ENCODE measurements at regions not wholly inside any gene's neighbourhood (a gene's known extent, or its start where the extent isn't known, plus 50 kb on each side); places are given as distances from the start of the nearest gene placed in this dataset.
"Not testable (repeated sequence)": the region's sequence is repeated elsewhere in the genome, so short reads cannot be mapped to it uniquely, and the experiment has no call there.

DNA sequence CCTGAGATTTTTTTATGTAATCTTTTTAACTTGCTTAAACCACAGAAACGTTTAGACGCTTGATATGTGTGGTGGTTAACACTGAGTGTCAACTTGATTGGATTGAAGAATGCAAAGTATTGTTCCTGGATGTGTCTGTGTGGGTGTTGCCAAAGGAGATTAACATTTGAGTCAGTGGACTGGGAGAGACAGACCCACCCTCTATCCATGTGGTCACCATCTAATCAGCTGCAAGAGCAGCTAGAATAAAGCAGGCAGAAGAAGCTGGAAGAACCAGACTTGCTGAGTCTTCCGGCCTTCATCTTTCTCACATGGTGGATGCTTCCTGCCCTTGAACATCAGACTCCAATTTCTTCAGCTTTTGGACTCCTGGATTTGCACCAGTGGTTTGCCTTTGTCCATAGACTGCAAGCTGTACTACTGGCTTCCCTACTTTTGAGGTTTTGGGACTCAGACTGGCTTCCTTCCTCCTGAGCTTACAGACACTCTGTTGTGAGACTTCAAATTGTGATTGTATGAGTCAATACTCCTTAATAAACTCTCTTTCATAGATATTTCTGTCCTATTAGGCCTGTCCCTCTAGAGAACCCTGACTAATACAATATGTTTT, 816.0 kb upstream of the CDH9 start:
- in situ Hi-C loops (cut with HindIII; ENCODE audit: low sequenced_read_pairs) = no loop called here

DNA sequence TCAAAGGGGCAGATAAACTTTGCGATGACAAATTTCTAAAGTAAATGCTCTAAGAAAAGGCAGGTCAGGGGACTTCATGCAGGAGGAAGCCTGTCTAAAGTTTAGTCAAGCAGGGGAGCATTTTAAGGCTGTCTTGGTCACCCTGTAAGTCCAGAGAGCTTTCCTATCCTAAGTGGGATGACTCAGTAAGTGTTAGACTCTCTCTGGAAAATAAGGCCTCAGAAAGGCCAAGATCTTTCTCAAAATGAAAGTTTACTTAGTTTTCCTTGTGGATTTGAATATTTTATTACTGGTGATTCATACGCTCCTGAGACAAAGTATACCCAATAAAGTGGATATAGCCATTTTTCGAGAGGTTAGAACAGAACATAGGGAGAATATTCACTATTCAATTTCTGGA, 806.9 kb upstream of the CDH9 start:
- in situ Hi-C loops (cut with HindIII; ENCODE audit: low sequenced_read_pairs) = no loop called here

DNA sequence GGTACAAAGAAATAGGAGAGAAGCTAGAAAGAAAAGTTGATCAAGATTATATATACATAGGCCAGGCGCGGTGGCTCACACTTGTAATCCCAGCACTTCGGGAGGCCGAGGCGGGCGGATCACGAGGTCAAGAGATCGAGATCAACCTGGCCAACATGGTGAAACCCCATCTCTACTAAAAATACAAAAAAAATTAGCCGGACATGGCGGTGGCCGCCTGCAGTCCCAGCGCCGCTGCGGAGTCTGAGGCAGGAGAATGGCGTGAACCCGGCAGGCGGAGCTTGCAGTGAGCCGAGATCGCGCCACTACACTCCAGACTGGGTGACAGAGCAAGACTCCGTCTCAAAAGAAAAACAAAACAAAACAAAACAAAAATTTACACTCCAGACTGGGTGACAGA, 798.3 kb upstream of the CDH9 start:
- in situ Hi-C loops (cut with HindIII; ENCODE audit: low sequenced_read_pairs) = loop anchor here (5.0 kb wide), 1 partner anchor 76 kb away; no protein-coding TSS in a partner anchor

DNA sequence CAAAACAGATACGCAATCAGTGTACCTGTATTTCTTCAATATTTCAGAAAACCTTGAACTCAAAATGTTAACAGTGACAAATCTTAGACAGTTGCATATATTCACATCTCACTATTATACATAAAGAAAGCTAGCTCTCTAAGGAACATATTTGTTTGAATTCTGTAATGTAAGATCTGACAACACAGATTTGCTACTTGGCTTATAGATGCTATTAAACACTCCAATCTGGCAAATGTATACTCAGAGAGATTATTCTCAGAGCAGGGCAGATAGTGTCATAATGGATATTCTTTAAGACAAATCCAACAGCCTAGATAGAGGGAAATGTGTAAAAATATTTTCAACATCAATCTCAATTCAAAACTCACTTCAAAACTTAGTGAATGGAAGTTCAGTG, 794.5 kb upstream of the CDH9 start:
- in situ Hi-C loops (cut with HindIII; ENCODE audit: low sequenced_read_pairs) = no loop called here

DNA sequence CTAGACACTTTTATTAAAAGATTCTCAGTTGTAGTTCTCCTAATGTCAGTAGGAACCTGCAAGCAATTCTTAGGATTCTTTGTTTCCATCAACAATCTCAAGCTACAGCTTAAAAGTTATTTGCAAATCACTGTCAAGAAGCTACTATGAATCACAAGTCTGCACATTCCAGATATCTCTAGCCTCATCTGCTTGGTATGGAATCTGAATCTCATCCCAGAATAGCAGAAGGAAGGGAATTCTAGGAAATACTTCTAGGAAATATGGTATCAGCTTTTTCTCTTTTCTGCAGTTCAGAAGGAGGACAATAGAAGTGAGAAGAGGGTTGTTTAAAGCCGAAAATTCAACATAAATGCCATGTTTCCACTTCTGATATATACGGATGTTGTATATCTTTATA, 792.2 kb upstream of the CDH9 start:
- in situ Hi-C loops (cut with HindIII; ENCODE audit: low sequenced_read_pairs) = no loop called here

DNA sequence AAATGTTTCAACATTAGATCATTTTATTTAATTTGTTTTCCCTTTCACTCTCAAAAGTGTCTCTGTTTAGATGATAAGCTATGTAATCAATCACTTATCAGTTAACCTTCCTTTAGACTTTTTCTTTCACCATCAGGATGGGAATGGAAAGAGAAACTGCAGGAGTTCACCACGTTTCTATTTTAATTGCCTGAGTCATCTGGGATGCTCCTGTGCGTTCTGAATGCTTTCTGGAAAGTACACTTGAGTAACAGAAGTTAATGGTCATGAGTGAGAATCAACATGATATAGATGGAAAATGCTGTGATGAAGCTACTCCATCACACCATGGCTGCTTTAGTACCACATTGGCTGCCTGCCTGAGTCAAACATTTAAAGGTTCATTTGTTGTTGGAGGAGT, 783.3 kb upstream of the CDH9 start:
- in situ Hi-C loops (cut with HindIII; ENCODE audit: low sequenced_read_pairs) = no loop called here

DNA sequence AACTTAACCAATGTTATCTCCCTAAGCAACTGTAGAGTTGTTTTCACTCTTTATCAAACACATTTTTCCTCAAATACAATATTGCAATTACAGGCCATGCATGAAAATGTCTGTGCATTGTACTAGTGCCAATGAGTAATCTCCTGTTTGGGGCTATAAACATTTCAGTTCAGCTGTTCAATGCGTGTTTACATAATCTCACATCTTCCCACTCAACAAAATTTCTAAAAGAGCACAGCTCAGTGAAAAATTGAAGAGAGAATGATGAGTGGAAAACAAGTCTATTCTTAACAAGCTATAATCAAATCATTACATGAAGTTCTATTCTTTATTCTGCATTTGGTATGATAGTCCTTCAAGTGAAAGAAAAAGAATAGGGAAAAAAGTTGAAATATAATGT, 780.5 kb upstream of the CDH9 start:
- in situ Hi-C loops (cut with HindIII; ENCODE audit: low sequenced_read_pairs) = no loop called here

DNA sequence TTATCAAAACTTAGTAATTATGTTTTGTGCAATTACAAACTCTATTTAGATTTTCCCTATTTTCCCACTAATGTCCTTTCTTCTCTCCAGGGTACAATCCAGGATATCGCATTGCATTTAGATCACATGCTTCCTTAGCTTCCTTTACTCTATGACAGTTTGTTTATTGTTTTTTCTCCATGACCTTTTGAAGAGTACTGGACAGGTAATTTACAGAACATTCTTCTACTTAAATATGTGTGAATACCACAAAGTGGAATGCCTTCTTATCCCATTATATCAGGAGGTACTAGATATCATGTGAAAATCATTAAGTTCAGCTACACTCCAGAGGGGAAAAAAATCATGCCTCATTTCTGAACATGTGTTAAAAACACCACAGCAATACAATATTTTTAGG, 776.6 kb upstream of the CDH9 start:
- in situ Hi-C loops (cut with HindIII; ENCODE audit: low sequenced_read_pairs) = no loop called here

DNA sequence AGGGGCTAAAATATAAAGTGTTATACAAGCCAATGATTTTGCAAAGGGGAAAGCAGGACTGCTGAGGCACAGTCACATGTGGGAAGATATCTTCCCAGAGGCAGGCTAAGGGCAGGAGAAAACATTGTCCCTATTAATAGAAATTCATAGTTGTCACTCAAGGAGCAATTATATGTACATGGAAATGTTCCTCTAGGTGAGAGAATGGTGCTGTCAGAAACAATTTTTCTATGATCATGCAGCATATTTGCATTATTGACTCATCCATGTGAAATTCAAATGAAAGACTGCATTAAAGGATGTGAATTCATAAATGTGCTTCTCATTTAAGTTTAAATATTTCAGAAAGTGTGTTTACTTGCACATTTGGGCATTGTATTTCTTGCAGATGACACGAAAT, 775.9 kb upstream of the CDH9 start:
- in situ Hi-C loops (cut with HindIII; ENCODE audit: low sequenced_read_pairs) = no loop called here

DNA sequence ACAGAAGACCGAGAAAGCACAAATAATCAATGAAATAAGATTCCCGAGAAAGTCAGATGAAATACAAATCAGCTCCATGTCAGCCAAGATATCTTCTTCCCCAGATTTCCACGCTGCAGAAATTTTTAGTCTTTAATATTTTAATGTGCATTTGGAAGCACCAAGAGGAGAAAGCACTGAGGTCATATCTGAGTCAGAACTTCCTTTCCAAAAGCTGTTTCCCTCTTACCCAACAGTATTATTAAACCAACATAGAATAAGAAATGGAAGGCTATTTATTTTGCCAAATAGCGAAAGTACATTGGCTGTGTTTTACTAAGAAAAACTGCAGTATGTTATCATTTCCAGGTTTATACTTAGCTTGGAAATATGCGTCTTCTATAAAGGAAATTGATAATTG, 772.1 kb upstream of the CDH9 start:
- in situ Hi-C loops (cut with HindIII; ENCODE audit: low sequenced_read_pairs) = no loop called here

DNA sequence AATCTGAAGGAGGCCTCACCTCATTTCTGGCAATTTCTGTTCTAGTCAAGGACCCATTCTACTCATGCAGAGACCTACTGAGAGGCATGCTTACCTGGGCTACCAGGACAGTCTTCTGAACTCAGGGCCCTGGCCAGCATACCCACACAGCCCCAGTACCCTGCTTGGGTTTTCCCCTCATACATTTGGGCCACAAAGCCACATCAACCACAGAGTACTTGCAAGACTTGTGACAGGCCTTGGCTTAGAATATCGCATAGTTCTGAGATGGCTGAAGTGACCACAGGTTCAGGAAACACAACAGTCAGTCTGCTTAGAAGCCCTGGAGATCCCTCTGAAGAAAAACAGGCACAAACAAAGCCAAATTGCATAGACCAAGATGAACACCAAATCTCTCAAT, 758.8 kb upstream of the CDH9 start:
- in situ Hi-C loops (cut with HindIII; ENCODE audit: low sequenced_read_pairs) = no loop called here

DNA sequence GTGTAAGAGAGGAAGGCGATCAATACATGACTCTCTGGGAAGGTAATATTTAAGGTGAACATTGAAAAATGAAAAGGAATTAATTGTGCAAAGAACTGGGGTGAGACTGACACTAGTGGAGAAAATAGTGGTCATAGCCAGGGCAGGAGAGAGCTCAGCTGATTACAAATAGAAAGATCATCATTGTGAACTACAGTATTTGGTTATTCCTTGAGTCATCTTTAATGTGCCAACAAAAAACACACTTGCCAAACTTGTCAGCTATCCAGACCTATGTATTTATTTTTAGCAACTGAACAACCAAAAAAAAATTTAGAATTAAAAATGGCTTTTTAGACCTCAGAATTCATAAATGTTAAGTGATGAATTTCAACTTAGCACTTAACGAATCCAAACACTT, 749.8 kb upstream of the CDH9 start:
- in situ Hi-C loops (cut with HindIII; ENCODE audit: low sequenced_read_pairs) = no loop called here

DNA sequence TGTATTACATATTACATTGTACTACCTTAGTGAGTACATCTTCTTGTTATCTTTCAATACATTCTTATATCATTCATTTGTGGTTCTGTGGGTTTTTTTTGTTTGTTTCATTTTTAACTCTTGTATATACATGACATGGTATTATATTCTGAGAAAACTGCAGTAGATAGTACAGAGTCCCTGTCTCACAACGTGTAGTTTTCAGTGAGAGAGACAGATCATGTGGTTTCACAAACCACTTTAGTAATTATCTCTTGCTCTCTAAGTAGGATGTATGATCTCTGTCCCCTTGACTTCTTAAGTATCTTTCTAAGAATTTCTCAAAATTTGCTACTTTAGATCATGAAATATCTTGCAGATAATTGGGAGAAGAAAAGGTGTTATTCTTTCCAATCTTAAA, 745.9 kb upstream of the CDH9 start:
- in situ Hi-C loops (cut with HindIII; ENCODE audit: low sequenced_read_pairs) = no loop called here

DNA sequence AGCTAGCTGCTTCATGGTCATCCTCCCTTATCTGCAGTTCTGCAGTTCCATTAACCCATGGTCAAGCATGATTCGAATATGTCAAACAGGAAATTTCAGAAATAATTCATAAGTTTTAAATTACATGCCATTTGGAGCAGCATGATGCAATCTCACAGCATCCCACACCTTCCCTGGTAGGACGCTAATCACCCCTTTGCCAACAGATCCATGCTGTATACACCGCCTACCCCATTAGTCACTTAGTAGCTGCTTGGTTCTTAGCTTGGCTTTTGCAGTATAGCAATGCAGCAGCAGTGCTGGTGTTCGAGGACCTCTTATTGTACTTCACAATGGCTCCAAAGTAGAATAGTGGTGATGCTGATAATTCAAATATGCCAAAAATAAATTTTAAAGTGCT, 739.7 kb upstream of the CDH9 start:
- in situ Hi-C loops (cut with HindIII; ENCODE audit: low sequenced_read_pairs) = no loop called here

DNA sequence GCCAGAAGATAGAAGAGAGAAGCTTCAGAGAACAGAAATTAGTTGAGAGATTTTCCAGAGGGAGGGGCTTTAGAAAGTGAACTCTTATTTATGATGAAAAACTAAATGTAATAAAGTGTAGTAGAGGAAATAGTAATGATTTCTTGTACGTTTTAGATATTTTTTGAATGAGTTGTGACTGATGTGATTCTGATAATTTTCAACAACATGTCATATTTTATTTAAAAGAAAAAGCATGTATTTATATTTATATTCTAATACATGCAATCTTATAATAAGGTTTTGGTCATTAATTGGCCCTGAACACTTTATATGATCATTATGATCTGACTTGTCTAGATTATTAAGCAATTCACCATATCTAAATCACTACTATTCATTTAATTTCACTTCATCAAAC, 735.2 kb upstream of the CDH9 start:
- in situ Hi-C loops (cut with HindIII; ENCODE audit: low sequenced_read_pairs) = no loop called here

DNA sequence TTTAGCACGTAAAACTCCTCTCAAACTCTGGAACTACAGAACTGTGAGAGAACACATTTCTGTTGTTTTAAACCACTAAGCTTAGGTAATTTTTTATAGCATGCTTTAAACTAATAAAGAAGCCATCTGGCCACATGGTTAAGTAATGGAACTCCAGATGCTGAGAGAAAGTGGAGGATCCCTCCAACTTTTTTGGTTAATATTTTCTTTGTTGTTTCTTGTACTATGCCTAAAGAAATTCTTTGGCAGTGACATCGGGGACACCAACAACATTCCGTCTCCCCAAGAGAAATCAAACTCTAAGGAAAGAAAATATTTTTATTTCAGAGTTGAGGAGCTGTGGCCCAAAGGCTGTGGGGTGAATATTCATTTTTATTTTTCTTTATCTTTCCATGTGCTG, 734.8 kb upstream of the CDH9 start:
- in situ Hi-C loops (cut with HindIII; ENCODE audit: low sequenced_read_pairs) = no loop called here

DNA sequence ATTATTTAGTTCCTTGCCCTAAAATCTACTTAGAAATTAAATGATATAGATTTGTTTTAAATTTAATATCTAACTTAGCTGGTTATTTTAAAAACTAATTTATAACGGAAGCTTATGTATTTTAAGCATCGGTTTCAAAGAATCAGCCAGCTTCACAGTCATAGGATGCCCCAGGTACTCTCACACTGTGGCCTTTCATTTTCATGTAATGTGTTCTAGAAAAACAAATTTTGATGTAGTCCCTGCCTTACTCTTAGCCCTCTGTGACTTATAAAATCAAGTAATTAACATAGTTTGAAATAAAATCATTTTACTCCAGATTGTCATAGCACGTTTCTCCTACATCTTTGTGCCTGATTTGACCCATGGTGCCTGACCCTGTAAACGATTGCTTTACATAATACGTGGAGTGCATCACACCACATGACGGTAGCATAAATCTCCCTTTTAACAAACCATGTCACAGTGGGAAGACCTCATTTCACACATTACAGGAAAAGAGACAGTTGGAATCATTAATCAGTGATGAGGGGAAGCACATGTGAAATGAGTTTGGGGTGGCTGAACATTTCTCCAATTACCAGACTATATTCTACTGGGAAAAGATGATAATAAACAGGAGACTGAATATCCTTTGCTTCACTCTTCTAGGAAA, 731.5 kb upstream of the CDH9 start:
- in situ Hi-C loops (cut with HindIII; ENCODE audit: low sequenced_read_pairs) = no loop called here

DNA sequence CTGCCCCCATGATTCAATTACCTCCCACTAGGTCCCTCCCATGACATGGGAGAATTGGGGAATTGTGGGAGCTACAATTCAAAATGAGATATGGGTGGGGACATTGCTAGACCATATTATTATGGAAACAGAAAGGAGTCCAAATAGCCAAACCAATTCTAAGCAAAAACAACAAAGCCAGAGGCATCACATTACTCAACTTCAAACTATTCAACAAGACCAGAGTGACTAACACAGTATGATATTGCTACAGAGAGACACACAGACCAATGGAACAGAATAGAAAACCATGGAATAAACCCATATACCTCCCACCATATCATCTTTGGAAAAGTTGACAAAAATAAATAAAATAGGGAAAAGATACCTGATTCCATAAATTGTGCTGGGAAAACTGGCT, 710.5 kb upstream of the CDH9 start:
- in situ Hi-C loops (cut with HindIII; ENCODE audit: low sequenced_read_pairs) = no loop called here

DNA sequence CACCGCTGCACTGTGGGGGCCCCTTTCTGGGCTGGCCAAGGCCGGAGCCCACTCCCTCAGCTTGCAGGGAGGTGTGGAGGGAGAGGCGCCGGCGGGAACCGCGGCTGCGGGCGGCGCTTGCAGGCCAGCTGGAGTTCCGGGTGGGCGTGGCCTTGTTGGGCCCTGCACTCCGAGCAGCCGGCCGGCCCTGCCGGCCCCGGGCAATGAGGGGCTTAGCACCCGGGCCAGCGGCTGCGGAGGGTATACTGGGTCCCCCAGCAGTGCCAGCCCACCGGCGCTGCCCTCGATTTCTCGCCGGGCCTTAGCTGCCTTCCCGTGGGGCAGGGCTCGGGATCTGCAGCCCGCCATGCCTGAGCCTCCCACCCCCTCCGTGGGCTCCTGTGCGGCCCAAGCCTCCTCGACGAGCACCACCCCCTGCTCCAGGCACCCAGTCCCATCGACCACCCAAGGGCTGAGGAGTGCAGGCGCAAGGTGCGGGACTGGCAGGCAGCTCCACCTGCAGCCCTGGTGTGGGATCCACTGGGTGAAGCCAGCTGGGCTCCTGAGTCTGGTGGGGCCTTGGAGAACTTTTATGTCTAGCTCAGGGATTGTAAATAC, 705.1 kb upstream of the CDH9 start:
- in situ Hi-C loops (cut with HindIII; ENCODE audit: low sequenced_read_pairs) = not testable (repeated sequence)

DNA sequence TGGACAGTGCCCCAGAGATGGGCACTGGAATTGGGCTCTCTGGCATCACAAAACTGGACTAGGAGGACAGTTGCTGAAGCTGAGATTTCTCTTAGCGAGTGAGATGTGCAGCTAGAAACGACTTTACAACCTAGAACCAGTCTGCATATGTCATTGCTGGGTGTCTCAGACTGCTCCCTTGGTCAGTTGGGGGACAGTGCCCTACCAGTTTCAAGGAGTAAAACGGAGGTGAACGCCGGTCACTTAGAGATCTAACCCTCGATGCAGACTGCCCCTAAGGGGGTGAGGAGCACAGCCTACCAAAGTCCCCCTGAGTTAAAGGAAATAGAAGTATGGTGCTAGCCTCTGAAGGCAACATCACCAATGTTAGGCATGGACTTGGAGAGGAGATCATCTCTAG, 704.4 kb upstream of the CDH9 start:
- in situ Hi-C loops (cut with HindIII; ENCODE audit: low sequenced_read_pairs) = no loop called here

DNA sequence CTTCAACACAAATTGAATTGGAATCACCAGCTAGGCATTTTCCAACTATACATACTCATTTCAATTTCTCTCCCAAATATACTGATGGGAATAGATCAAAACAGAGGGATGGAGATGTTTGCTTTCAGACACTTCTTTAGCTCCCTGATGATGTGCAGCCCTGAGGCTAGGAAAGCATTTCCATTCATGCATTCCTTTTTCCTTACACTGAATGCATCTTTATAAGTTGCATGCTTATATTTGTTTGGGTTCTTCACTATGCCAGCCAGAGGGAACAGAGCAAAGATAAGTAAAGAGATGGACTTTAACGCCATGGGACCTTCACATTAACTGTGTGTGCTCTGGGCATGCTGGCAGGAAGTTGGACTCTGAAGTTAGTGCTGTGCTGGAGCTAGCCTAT, 696.5 kb upstream of the CDH9 start:
- in situ Hi-C loops (cut with HindIII; ENCODE audit: low sequenced_read_pairs) = no loop called here

DNA sequence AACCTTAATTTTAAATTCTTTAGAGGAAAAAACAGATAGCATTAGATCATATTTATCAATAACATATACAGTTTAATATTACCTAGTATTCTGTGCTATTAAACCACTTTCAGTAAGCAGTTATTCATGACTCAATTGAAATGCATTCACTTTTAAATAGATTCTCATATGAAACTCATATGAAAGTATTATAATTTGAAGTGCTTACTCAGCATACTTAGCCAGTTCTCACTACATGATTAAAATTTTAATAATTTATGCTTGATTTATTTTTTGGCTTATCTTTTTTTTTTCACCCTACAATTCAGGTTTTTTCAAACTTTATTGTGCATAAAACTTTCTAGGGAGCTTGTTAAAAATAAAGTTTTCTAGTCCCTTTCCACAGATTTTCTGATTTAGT, 694.9 kb upstream of the CDH9 start:
- in situ Hi-C loops (cut with HindIII; ENCODE audit: low sequenced_read_pairs) = no loop called here

DNA sequence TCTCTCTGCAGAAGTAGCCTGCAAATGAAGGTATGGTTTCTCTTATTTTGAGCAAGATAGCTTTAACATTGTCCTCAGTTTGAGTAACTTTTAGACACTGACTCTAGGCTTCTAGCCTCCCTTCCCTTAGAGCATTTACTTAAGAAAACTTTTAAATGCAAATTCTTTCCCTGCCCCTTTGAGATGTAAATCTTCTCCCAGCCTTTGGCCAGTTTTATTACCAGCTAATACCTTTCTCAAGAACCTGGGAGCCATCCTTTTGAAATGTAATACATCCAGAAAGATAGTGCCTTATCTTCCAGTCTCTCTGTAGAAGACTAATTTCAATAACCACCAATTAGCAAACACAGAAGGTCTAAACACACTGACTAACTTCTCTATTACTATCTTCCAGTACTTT, 688.9 kb upstream of the CDH9 start:
- in situ Hi-C loops (cut with HindIII; ENCODE audit: low sequenced_read_pairs) = no loop called here
